ENCODE measurements at regions not wholly inside any gene's neighbourhood (a gene's known extent, or its start where the extent isn't known, plus 50 kb on each side); places are given as distances from the start of the nearest gene placed in this dataset.
A peak's percentile ranks its signal among the peaks of the same experiment; 100 is the strongest.

- intact Hi-C loops (cut with DNase I): loop anchor here in 4 of 10 donors (5.0 to 10.0 kb wide), 3 partner anchors 392 to 402 kb away; partner anchors contain the start of gene SOX9 (in 2 of the 4)
- 40 to 50% (median 43%) methylated on average over 15 of the region's 15 CpGs for WGBS, 4 donors
- Histone ChIP-seq H3K27me3 (peaks cover 0 to 17% (median 0%) of the 10 kb centered on the region in 9 donors), H3K9me3 (no peaks in the 10 kb centered on the region), H3K4me3 (peak overlapping the region in 5 of 12 donors; percentile 0 to 29 (median 10)), H3K27ac (peak overlapping the region in 4 of 12 donors; percentile 19 to 34 (median 24)), H3K36me3 (no peaks in the 10 kb centered on the region), H3K4me1 (peaks cover 0 to 27% (median 8%) of the 10 kb centered on the region in 12 donors)
- ATAC-seq: peak in 3 of 4 donors; percentile 78 to 82 (median 82)
- TF ChIP-seq POLR2A (IDR thresholded peaks at IDR 0.05): no peak
- TF ChIP-seq, protein P1, sequence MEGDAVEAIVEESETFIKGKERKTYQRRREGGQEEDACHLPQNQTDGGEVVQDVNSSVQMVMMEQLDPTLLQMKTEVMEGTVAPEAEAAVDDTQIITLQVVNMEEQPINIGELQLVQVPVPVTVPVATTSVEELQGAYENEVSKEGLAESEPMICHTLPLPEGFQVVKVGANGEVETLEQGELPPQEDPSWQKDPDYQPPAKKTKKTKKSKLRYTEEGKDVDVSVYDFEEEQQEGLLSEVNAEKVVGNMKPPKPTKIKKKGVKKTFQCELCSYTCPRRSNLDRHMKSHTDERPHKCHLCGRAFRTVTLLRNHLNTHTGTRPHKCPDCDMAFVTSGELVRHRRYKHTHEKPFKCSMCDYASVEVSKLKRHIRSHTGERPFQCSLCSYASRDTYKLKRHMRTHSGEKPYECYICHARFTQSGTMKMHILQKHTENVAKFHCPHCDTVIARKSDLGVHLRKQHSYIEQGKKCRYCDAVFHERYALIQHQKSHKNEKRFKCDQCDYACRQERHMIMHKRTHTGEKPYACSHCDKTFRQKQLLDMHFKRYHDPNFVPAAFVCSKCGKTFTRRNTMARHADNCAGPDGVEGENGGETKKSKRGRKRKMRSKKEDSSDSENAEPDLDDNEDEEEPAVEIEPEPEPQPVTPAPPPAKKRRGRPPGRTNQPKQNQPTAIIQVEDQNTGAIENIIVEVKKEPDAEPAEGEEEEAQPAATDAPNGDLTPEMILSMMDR (IDR thresholded peaks at IDR 0.05): no peak
- peak in 3 of 5 donors; percentile 10 to 62 (median 41) for DNase-seq
These were observed 396.1 kb downstream of the SOX9 start for GRCh38 chr17:72516772-72517399.

GRCh38 chr17:72517413-72518158 lies 396.8 kb downstream of the SOX9 start:
- H3K4me3 ChIP-seq: no peak overlapping the region
- no peaks in the 10 kb centered on the region for H3K36me3 ChIP-seq
- TF ChIP-seq, protein P1 (IDR thresholded peaks at IDR 0.05): no peak
- TF ChIP-seq POLR2A (IDR thresholded peaks at IDR 0.05): no peak
- ATAC-seq (no peak), DNase-seq (no peak)
- peak overlapping the region in 1 of 12 donors; percentile 19 for H3K27ac ChIP-seq
- H3K4me1 ChIP-seq: peaks cover 0 to 27% (median 8%) of the 10 kb centered on the region in 12 donors
- intact Hi-C loops (cut with DNase I): loop anchor here in 4 of 10 donors (5.0 to 10.0 kb wide), 3 partner anchors 393 to 403 kb away; partner anchors contain the start of gene SOX9 (in 2 of the 4)
- no peaks in the 10 kb centered on the region for H3K9me3 ChIP-seq
- 63 to 70% (median 67%) methylated on average over 7 of the region's 7 CpGs for WGBS, 4 donors
- H3K27me3 ChIP-seq: peaks cover 0 to 17% (median 0%) of the 10 kb centered on the region in 9 donors

DNA sequence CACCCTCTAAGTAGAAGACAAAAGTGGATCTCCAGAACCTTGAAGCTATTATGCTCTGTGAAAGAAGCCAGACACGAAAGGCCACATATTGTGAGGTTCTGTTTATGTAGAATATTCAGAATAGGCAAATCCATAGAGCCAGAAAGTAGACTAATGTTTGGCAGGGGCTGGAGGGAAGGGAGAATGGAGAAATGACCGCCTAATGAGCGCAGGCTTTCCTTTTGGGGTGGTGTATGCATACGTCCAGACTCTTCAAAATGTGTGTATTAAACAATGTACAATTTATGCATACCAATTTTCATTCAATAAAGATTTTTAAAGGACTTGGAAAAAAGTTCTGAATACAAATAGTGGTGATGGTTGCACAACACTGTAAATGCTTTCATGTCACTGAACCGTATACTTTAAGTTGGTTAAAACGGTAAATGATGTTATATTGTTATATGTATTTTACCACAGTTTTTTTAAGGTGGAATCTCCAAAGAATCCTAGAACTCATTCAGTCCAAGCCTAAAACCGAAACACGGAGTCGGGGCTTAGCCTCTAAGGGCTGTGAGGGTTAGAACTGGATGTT lies 397.4 kb downstream of the SOX9 start:
- intact Hi-C loops (cut with DNase I): loop anchor here in 4 of 10 donors (5.0 to 10.0 kb wide), 3 partner anchors 393 to 403 kb away; partner anchors contain the start of gene SOX9 (in 2 of the 4)
- ATAC-seq: no peak
- no peaks in the 10 kb centered on the region for H3K9me3 ChIP-seq
- 76 to 83% (median 79%) methylated on average over 9 of the region's 9 CpGs for WGBS, 4 donors
- H3K4me3 ChIP-seq: no peak overlapping the region
- H3K36me3 ChIP-seq: no peaks in the 10 kb centered on the region
- peaks cover 0 to 17% (median 0%) of the 10 kb centered on the region in 9 donors for H3K27me3 ChIP-seq
- TF ChIP-seq, protein P1 (IDR thresholded peaks at IDR 0.05): no peak
- TF ChIP-seq POLR2A (IDR thresholded peaks at IDR 0.05): no peak
- DNase-seq: no peak
- H3K4me1 ChIP-seq: peaks cover 0 to 27% (median 8%) of the 10 kb centered on the region in 12 donors
- no peak overlapping the region for H3K27ac ChIP-seq

Measured in heart left ventricle (tissue), 16 donors.